IPS-18a (cell line): ENCODE measurements at regions not wholly inside any gene's neighbourhood (a gene's known extent, or its start where the extent isn't known, plus 50 kb on each side); places are given as distances from the start of the nearest gene placed in this dataset.

Experiments
- H3K27ac ChIP-seq: one replicate; pipeline ENCODE4 v1.5.1; 2013; ENCODE audit warnings: low read length
- H3K27me3 ChIP-seq: one replicate; pipeline ENCODE4 v1.6.1; 2013; ENCODE audit warnings: mild to moderate bottlenecking, low read length; ENCODE audit not compliant: control insufficient read depth, insufficient read depth
- H3K36me3 ChIP-seq: one replicate; pipeline ENCODE4 v1.6.1; 2013; ENCODE audit warnings: low read depth, low read length; ENCODE audit not compliant: control insufficient read depth
- H3K4me1 ChIP-seq: one replicate; pipeline ENCODE4 v1.6.1; 2013; ENCODE audit warnings: low read depth, low read length; ENCODE audit not compliant: control insufficient read depth
- H3K4me3 ChIP-seq: one replicate; pipeline ENCODE4 v1.5.1; 2013; ENCODE audit warnings: low read length
- H3K9ac ChIP-seq: one replicate; pipeline ENCODE4 v1.6.1; 2013; ENCODE audit warnings: mild to moderate bottlenecking, low read length, moderate library complexity
- H3K9me3 ChIP-seq: one replicate; pipeline ENCODE4 v1.6.1; 2013; ENCODE audit warnings: low read depth, low read length; ENCODE audit not compliant: control insufficient read depth

DNA sequence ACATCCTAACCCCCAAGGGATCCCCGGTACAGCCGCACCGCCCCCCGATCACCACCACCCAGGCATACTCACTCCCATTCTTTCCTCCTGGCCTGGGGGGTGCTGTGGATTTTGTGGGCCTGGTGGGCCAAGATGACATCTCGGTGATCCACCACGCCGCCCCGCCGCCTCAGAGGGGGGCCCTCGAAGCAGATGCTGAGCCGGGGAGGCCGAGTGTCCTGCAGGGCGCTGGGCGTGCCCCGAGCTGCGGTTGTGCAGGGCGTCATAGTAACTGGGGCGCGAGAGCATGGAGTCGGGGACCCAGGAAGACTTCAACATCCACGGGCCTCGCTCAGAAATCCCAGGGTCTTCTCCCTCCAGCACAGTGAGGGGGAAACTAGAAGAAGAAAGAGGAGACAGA is 93.4 kb upstream of the CACNA1A start:
- Histone ChIP-seq H3K9ac (no peak overlapping the region), H3K4me3 (no peak overlapping the region), H3K27ac (no peak overlapping the region), H3K4me1 (no peaks in the 10 kb centered on the region), H3K36me3 (no peaks in the 10 kb centered on the region), H3K9me3 (no peaks in the 10 kb centered on the region), H3K27me3 (no peaks in the 10 kb centered on the region)

DNA sequence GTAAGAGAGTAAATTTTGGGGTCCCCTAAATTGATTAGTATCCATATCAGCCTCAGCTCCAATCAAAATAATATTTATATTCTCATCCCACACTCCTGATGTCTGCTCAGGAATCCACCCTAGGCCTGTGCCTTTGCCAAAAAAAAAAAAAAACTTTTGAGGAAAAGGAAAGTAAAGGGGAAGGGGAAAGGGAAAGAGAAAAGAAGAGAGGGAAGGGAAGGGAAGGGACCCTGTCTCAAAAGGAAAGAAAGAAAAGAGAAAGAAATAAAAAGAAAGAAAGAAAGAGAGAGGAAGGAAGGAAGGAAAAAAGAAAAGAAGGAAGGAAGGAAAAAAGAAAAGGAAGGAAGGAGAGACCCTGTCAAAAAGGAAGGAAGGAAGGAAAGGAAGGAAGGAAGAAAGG is 91.8 kb upstream of the CACNA1A start:
- Histone ChIP-seq H3K4me3 (no peak overlapping the region), H3K9me3 (no peaks in the 10 kb centered on the region), H3K9ac (no peak overlapping the region), H3K27ac (no peak overlapping the region), H3K27me3 (no peaks in the 10 kb centered on the region), H3K4me1 (no peaks in the 10 kb centered on the region), H3K36me3 (no peaks in the 10 kb centered on the region)

DNA sequence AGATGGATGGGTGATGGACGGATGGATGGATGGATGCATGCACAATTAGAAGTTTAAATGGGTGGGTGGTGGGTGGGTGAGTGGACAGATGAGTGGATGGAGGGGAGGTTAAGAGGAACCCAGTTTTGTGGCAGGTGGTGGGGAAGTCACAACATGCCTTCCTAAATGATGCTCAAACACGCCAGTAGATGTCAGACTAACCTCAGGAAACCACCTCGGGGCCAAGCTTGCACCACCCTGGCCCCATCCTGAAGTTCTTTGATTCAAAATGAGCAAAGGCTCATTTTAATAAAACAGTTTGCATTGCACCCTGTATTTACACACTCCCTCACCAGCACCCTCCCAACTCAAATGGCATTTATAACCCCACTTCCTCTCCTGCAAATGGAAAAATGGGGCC is 91.4 kb upstream of the CACNA1A start:
- no peaks in the 10 kb centered on the region for H3K27me3 ChIP-seq

DNA sequence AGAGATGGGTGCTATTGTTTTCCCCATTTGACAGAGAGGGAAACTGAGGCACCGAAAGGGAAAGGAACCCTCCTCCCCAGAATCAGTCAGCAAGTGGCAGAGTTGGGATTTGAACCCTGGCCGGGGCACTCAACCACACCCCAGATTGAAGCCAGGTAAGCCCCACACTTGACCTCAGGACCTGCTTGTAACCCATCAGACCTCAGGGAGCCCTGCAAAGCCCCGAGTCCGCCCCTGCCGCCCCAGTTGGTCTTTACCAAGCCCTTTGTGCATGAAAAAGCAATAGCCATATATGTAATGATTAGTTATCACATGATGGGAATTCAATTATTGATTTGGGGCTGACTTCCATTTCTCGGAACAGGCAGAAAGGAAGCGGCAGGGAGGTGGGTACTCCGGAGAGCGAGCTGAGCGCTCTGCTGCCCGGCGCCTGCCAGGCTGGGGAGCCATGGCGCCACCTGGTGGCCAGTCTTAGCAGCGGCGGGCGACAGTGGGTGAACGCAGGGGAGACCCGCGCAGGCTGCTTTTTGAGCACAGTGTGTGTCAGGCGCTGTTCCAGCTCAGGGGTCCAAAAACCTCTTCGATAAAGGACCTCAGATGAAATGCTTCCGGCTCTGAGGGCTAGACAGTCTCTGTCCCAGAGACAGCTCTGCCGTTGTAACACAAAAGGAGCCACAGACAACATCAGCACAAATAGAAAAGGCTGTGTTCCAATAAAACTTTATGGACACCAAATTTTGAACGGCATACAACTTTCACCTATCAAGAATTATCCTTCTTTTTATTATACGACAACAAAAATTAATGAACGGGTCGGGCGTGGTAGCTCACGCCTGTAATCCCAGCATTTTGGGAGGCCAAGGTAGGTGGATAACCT is 82.9 kb upstream of the CACNA1A start:
- Histone ChIP-seq H3K4me1 (no peaks in the 10 kb centered on the region), H3K27ac (no peak overlapping the region), H3K9me3 (no peaks in the 10 kb centered on the region), H3K9ac (no peak overlapping the region), H3K27me3 (no peaks in the 10 kb centered on the region), H3K36me3 (no peaks in the 10 kb centered on the region), H3K4me3 (no peak overlapping the region)

More for the DNA sequence above, 91.4 kb upstream of the CACNA1A start:
- H3K4me1 ChIP-seq: no peaks in the 10 kb centered on the region
- H3K9ac ChIP-seq: no peak overlapping the region
- no peak overlapping the region for H3K27ac ChIP-seq
- no peak overlapping the region for H3K4me3 ChIP-seq
- H3K36me3 ChIP-seq: no peaks in the 10 kb centered on the region
- H3K9me3 ChIP-seq: no peaks in the 10 kb centered on the region

DNA sequence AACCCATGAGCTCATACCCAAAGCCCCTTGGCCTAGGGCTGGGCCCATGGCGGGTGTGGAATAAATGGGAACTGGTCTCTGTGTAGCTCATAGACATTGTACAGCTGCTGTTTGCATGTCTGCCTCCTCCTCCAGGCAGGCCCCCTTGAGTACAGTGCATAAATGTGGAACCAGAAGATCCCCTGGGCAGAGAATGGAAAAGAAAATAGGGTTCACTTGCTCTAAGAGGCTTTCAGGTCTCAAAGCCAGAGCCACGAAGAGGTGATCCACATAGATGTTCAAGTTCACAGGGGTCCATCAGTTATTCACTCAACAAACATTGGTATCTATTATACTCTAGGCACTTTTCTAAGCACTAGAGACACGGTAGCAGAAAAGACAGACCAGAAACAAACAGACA is 79.2 kb upstream of the CACNA1A start:
- Histone ChIP-seq H3K9ac (no peak overlapping the region), H3K4me3 (no peak overlapping the region), H3K9me3 (no peaks in the 10 kb centered on the region), H3K27ac (no peak overlapping the region), H3K36me3 (no peaks in the 10 kb centered on the region), H3K4me1 (no peaks in the 10 kb centered on the region), H3K27me3 (no peaks in the 10 kb centered on the region)

DNA sequence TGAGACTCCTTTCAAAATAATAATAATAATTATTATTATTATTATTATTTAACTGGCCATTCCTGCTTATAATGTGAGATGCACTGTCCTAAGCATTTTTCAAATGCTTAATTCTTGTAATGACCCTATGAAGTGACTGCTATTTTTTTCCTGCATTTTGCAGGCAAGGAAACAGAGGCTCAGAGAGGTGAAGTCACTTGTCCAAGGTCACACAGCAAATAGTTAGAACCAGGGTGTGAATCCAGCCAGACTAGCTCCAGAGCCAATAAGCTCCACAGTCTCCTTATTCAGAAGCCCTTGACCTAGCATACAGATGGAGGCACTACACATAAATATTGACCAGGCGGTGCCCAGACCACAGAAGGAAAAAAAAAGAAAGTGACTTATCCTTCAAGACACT is 77.5 kb upstream of the CACNA1A start:
- no peaks in the 10 kb centered on the region for H3K27me3 ChIP-seq
- H3K27ac ChIP-seq: no peak overlapping the region
- H3K4me1 ChIP-seq: no peaks in the 10 kb centered on the region
- H3K4me3 ChIP-seq: no peak overlapping the region
- no peaks in the 10 kb centered on the region for H3K36me3 ChIP-seq
- no peaks in the 10 kb centered on the region for H3K9me3 ChIP-seq
- H3K9ac ChIP-seq: no peak overlapping the region

DNA sequence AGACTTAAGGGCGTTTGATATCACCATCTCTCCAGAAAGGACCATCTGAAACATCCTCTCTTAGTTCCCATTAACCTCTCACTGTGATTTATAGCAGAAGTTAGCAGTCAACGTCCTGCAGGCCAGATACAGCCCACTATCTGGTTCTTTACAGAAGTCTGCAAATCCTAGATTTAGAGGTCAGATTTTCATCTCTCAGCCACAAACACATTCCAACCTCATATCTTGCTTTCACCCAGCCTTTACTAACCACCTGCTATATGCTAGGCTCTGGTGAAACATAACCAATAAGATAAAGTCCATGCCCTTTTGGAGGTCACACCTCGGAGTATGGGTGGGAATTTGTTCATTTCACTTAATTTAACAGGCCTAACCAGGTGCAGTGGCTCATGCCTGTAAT is 76.8 kb upstream of the CACNA1A start:
- H3K27me3 ChIP-seq: no peaks in the 10 kb centered on the region
- H3K36me3 ChIP-seq: no peaks in the 10 kb centered on the region
- H3K9ac ChIP-seq: no peak overlapping the region
- no peaks in the 10 kb centered on the region for H3K4me1 ChIP-seq
- H3K4me3 ChIP-seq: no peak overlapping the region
- H3K9me3 ChIP-seq: no peaks in the 10 kb centered on the region
- H3K27ac ChIP-seq: no peak overlapping the region

DNA sequence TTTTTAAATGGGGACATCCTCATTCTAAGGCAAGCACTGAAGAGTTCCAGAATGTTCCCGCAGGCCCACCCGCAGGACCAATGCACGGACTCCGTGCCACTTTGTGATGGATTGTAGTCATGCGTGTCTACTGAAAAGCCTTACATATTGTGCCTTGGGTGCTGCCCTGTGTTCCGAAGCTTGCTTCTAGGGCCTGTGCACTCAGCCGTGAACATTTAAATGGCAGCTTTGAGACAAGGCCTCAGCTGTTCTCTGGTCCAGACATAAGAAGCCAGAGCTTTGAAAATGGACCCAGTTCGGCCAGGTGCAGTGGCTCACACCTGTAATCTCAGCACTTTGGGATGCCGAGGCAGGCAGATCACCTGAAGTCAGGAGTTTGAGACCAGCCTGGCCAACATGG is 75.3 kb upstream of the CACNA1A start:
- Histone ChIP-seq H3K4me1 (no peaks in the 10 kb centered on the region), H3K27me3 (no peaks in the 10 kb centered on the region), H3K27ac (no peak overlapping the region), H3K9ac (no peak overlapping the region), H3K9me3 (peaks cover 4% of the 10 kb centered on the region), H3K4me3 (no peak overlapping the region), H3K36me3 (no peaks in the 10 kb centered on the region)

DNA sequence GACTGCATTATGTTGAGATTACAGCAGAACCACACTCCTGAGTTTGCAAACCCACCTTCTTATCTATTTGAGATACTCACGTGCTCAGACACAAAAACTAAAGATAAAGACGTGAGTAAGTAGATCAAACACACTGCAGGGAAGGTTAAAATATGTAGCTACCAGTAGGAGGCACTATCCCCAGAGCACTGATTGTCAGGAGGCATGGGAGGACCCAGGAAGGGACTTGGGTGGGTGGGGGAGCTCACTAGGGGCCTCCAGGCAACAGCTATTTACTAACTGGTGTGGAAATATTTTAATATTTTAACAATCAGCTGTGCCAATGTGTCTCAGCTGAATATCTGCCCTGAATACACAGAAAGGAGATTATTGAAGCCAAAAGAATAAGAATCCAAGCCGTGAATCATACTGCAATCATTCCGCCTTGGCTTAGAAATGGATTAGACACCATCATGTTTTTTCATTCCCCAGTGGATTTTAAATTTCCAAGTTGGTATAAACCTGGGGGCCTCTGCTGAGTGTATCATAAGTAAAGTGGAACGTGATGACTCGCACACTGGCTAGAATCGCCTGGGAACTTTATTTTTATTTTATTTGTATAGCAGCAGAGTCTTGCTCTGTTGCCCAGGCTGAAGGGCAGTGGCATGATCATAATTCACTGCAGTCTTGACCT is 73.2 kb upstream of the CACNA1A start:
- no peak overlapping the region for H3K9ac ChIP-seq
- no peak overlapping the region for H3K4me3 ChIP-seq
- no peak overlapping the region for H3K27ac ChIP-seq
- no peaks in the 10 kb centered on the region for H3K36me3 ChIP-seq
- no peaks in the 10 kb centered on the region for H3K4me1 ChIP-seq
- H3K27me3 ChIP-seq: no peaks in the 10 kb centered on the region
- H3K9me3 ChIP-seq: peaks cover 6% of the 10 kb centered on the region

DNA sequence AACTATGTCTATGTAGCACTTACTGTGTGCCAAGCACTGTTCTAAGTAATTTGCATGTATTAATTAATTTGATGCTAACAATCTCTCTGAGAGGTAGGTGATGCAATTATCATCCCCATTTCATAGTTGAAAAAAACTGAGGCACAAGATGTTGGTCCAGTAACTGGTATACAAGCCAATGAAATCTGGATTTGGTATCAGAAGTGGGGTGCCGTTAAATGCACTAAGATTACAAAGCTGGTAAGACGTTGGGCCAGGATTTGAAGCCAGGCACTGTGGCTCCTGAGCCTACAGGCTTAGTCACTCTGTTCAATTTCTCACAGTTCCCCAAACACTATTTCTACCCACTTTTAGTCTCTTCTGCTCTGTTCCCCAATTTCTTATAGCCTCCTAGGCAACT is 70.4 kb upstream of the CACNA1A start:
- Histone ChIP-seq H3K27me3 (no peaks in the 10 kb centered on the region), H3K27ac (no peak overlapping the region), H3K9me3 (peaks cover 6% of the 10 kb centered on the region), H3K4me1 (no peaks in the 10 kb centered on the region), H3K36me3 (no peaks in the 10 kb centered on the region), H3K4me3 (no peak overlapping the region), H3K9ac (no peak overlapping the region)

DNA sequence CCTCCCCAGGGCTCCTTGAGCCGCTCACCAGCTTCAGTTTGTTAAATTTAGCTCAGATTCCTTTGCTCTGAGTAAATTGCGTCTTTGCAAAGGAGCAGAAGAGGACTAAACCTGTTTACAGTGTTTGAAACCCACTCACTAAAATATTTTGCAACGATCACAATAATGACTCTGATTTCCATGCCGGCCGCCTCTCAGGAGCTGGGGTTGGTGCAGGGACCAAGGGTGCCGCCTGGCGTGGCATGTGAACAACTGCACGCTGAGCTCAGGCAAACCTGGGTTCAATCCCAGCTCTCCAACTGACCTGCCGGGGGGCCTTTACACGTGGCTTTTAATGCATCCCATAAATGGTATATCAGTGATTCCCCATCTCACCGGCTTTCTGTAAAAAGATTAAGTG is 68.7 kb upstream of the CACNA1A start:
- Histone ChIP-seq H3K27ac (no peak overlapping the region), H3K9ac (no peak overlapping the region), H3K27me3 (no peaks in the 10 kb centered on the region), H3K36me3 (no peaks in the 10 kb centered on the region), H3K4me1 (no peaks in the 10 kb centered on the region), H3K9me3 (peaks cover 6% of the 10 kb centered on the region), H3K4me3 (no peak overlapping the region)
